HEK293T (cell line): ENCODE measurements at regions not wholly inside any gene's neighbourhood (a gene's known extent, or its start where the extent isn't known, plus 50 kb on each side); places are given as distances from the start of the nearest gene placed in this dataset.

Experiments used
- CTCF ChIA-PET: fragments of 350-600 bp; formaldehyde crosslinking; extraction: SDS; loops from one replicate; lab custom pipeline; 2021; ENCODE audit warnings: antibody characterized with exemption, inconsistent platforms; lab: Yijun Ruan, JAX
- POLR2A ChIA-PET: fragments of 350-600 bp; formaldehyde crosslinking; extraction: SDS; loops from one replicate; lab custom pipeline; 2020; ENCODE audit warnings: antibody characterized with exemption, inconsistent platforms; lab: Yijun Ruan, JAX
- DNase-seq: peaks from one replicate; pipeline ENCODE4 v3.0.0; 2012; ENCODE audit warnings: mixed read lengths; ENCODE audit errors: extremely low spot score
- ARNT ChIP-seq: fragments of 450-650 bp; IDR thresholded peaks from 2 replicates; pipeline ENCODE4 v1.6.1; 2017; ENCODE audit warnings: mild to moderate bottlenecking
- BHLHE40 ChIP-seq: fragments of 450-650 bp; IDR thresholded peaks from 2 replicates; pipeline ENCODE4 v1.6.1; 2016; ENCODE audit warnings: mild to moderate bottlenecking, moderate library complexity, borderline replicate concordance
- CTBP1 ChIP-seq: fragments of 450-650 bp; IDR thresholded peaks from 2 replicates; pipeline ENCODE4 v1.6.1; 2016; ENCODE audit warnings: borderline replicate concordance
- ELF4 ChIP-seq: fragments of 450-650 bp; IDR thresholded peaks from 2 replicates; pipeline ENCODE4 v1.6.1; 2017; ENCODE audit warnings: antibody characterized with exemption
- FOXA1 ChIP-seq: fragments of 450-650 bp; IDR thresholded peaks from 2 replicates; pipeline ENCODE4 v1.6.1; 2016; ENCODE audit warnings: mild to moderate bottlenecking
- FOXK2 ChIP-seq: fragments of 450-650 bp; IDR thresholded peaks from 2 replicates; pipeline ENCODE4 v1.6.1; 2016; ENCODE audit warnings: mild to moderate bottlenecking
- FOXM1 ChIP-seq: fragments of 450-650 bp; IDR thresholded peaks from 2 replicates; pipeline ENCODE4 v1.6.1; 2017; ENCODE audit warnings: mild to moderate bottlenecking, borderline replicate concordance
- HDGF ChIP-seq: fragments of 450-650 bp; IDR thresholded peaks from 2 replicates; pipeline ENCODE4 v1.6.1; 2017; ENCODE audit warnings: antibody characterized with exemption, borderline replicate concordance
- L3MBTL2 ChIP-seq: fragments of 450-650 bp; conservative IDR thresholded peaks from 2 replicates; pipeline ENCODE4 v1.6.1; 2016; ENCODE audit warnings: mild to moderate bottlenecking
- LEF1 ChIP-seq: fragments of 450-650 bp; IDR thresholded peaks from 2 replicates; pipeline ENCODE4 v1.6.1; 2017; ENCODE audit warnings: mild to moderate bottlenecking, borderline replicate concordance
- NFRKB ChIP-seq: fragments of 450-650 bp; IDR thresholded peaks from 2 replicates; pipeline ENCODE4 v1.6.1; 2016; ENCODE audit warnings: mild to moderate bottlenecking, moderate library complexity
- SP1 ChIP-seq: fragments of 450-650 bp; IDR thresholded peaks from 2 replicates; pipeline ENCODE4 v1.6.1; 2017
- SUZ12 ChIP-seq: fragments of 450-650 bp; IDR thresholded peaks from 2 replicates; pipeline ENCODE4 v1.6.1; 2016; ENCODE audit warnings: mild to moderate bottlenecking
- TARDBP ChIP-seq: fragments of 450-650 bp; IDR thresholded peaks from 2 replicates; pipeline ENCODE4 v1.6.1; 2016
- ZNF384 ChIP-seq: fragments of 450-650 bp; IDR thresholded peaks from 2 replicates; pipeline ENCODE4 v1.6.1; 2016
- TF ChIP-seq, protein P1 (sequence below): fragments of 450-650 bp; IDR thresholded peaks from 2 replicates; pipeline ENCODE4 v1.6.1; 2016

DNA sequence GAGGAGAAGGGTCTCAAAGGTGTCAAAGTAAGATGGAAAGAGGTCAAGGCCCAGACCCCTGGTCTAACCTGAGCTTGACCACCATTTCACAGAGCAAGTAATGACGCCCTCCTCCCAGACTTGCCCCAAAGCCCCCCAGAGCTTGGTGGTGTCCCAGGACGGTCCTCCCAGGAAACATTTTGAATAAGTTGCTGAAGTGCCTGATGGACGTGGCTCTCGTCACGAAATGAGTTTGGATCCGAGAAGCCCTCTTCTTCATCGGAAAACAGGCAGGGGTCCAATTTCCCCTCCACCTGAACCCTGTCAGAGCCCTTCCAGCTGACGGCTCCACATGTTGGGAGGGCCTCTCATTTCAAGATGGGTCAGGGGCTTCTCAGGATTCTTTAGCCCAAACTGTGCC, 54.5 kb upstream of the TPM4 start:
- TF ChIP-seq HDGF (no peak), ARNT (no peak), SUZ12 (no peak), FOXA1 (no peak), L3MBTL2 (no peak), FOXK2 (no peak), CTBP1 (no peak), LEF1 (no peak), ZNF384 (no peak), ELF4 (no peak)
- TF ChIP-seq, protein P1, sequence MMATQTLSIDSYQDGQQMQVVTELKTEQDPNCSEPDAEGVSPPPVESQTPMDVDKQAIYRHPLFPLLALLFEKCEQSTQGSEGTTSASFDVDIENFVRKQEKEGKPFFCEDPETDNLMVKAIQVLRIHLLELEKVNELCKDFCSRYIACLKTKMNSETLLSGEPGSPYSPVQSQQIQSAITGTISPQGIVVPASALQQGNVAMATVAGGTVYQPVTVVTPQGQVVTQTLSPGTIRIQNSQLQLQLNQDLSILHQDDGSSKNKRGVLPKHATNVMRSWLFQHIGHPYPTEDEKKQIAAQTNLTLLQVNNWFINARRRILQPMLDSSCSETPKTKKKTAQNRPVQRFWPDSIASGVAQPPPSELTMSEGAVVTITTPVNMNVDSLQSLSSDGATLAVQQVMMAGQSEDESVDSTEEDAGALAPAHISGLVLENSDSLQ: no peak
- DNase-seq: no peak
- ChIA-PET POLR2A (no interaction called here), CTCF (no interaction called here)

DNA sequence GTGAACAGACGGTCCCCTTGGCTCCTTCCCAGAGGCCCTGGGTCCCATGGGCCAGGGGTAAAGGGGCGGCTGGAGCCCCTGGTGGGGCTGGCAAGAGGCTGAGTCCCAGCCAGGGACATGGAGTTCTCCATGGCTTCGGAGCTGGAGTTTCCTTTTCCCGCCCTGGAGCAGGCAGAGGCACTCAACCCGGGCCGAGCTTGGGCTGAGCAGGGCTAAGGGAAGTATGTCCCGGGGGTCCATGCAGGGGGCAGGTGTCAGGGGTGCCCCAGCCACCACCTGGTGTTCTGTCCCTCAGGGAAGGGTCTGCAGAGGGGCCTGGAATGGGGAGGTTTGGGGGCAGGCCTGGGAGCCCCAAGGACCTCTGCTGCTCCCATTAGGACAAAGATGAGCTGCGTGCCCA, 54.0 kb upstream of the TPM4 start:
- ChIA-PET POLR2A (no interaction called here), CTCF (no interaction called here)
- no peak for TF ChIP-seq LEF1
- TF ChIP-seq ZNF384: no peak
- no peak for TF ChIP-seq ELF4
- TF ChIP-seq HDGF: no peak
- TF ChIP-seq, protein P1: no peak
- TF ChIP-seq ARNT: no peak
- no peak for TF ChIP-seq NFRKB
- TF ChIP-seq SUZ12: no peak
- no peak for TF ChIP-seq L3MBTL2
- no peak for TF ChIP-seq FOXK2
- no peak for TF ChIP-seq SP1
- TF ChIP-seq CTBP1: no peak
- DNase-seq: no peak

DNA sequence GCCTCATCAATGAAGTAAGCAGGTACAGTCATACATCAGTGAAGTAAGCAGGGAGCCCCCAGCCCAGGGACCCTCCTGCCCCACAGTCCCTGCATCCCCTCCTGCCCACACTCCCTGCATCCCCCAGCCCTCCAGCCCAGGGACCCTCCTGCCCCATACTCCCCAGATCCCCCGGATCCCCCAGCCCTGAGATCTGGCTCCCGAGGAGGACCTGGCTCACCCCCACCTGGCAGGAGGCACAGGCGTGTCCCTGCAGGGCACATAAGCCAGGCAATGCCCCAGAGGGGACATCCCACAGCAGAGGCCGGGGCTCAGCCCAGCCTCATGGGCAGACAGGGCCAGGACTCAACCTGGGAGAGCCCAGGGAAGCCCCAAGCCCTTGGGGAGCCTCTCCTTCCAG, 53.6 kb upstream of the TPM4 start:
- TF ChIP-seq L3MBTL2 (no peak), FOXK2 (no peak), ELF4 (no peak), LEF1 (no peak), NFRKB (no peak), ZNF384 (no peak), ARNT (no peak), HDGF (no peak), SUZ12 (no peak), FOXM1 (no peak)
- TF ChIP-seq, protein P1: no peak
- POLR2A ChIA-PET: no interaction called here
- CTCF ChIA-PET: no interaction called here
- DNase-seq: no peak

DNA sequence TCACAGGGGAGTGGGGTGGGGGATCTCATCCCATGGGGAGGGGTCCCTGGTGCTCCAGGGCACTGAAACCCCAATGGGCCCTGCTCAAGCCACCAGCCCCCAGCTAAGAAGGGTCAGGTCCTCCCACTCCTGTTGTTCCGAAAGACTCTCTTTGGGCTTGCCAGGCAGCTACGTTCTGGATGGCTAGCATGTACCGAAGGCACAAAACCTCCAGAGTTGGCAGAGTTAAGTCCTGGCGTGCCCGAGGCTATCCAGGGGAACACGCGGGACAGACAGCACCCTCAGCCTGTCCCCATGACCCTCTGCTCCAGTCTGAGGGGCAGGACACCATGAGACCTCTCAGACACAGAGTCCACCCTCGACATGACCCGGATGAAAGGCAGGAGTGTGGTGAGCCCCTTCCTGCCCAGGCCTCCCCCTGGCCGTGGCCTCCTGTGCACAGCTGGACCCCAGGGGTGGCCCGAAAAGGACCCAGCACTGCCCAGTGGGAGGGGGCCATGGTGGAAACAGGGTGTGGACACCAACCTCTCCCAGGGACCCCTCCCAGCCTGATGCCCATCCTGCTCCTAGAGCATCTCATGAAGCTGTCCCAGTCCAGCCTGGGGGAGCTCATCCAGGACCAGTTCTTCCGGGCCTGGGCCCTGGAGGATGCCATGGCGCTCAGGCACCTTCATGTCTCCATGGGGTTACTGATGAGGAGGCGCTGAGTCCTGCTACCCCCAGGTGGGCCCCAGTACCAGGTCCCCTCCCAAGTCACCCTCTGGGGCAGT, 53.0 kb upstream of the TPM4 start:
- TF ChIP-seq ARNT (no peak), BHLHE40 (no peak), TARDBP (no peak), ZNF384 (no peak), FOXK2 (no peak), CTBP1 (no peak), HDGF (no peak)
- TF ChIP-seq, protein P1: no peak
- ChIA-PET POLR2A (no interaction called here), CTCF (no interaction called here)
- no peak for DNase-seq

DNA sequence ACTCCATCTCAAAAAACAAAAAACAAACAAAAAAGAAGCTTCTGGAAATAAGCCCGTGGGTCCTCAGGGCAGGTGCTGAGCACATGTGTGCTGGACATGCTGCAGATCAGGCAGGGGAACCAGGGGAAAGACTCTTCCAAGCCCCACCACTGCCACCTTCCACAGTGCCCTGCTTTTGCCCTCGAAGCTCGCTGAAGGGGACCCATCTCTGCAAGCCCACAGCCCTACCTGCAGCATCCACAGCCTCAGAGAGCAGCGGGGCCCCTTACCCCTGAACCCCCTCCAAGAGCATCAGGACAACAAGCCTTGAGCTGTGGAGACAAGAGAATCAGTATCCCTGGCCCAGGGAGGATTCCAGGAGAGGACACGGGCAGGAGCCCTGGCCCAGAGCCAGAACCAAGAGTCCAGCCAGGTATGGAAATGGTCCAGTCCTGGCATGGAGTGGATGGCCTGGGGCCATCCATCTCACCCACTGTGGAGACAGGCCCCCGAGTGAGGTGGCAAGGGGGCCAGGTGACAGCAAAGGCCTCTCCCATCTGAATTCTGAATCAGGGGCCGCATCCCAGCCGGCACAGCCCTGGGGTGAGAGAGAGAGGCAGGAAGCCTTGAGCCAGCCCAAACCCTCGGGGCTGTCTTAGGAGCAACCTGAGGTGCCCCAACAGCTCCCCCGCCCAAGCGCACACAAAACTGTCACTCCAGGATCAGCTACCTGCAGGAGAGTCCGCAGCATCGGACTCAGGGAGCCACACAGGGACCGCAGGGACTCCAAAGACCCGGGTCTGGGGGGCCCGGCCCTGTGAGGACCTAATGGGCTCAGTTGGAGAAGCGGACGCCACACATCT, 51.8 kb upstream of the TPM4 start:
- no peak for TF ChIP-seq BHLHE40
- no peak for TF ChIP-seq TARDBP
- no peak for TF ChIP-seq ELF4
- TF ChIP-seq HDGF: no peak
- no peak for TF ChIP-seq SP1
- no peak for TF ChIP-seq SUZ12
- no peak for TF ChIP-seq FOXM1
- no peak for TF ChIP-seq ZNF384
- TF ChIP-seq, protein P1: no peak
- no peak for TF ChIP-seq FOXA1
- CTCF ChIA-PET: no interaction called here
- POLR2A ChIA-PET: no interaction called here
- no peak for DNase-seq
